HL-60 (cell line): ENCODE measurements at regions not wholly inside any gene's neighbourhood (a gene's known extent, or its start where the extent isn't known, plus 50 kb on each side); places are given as distances from the start of the nearest gene placed in this dataset.

Experiments used
- GABPA ChIP-seq: IDR thresholded peaks from 2 replicates; pipeline ENCODE4 v1.6.1; 2012; ENCODE audit warnings: low read depth
- POLR2AphosphoS5 ChIP-seq: IDR thresholded peaks from 2 replicates; pipeline ENCODE4 v1.6.1; 2012; ENCODE audit warnings: low read depth
- TF ChIP-seq, protein P1 (sequence below): IDR thresholded peaks from one replicate; pipeline ENCODE4 v1.5.1; 2011; ENCODE audit warnings: low read length, control low read depth, inconsistent platforms; ENCODE audit not compliant: insufficient read depth
- TF ChIP-seq, protein P2 (sequence below): IDR thresholded peaks from 2 replicates; pipeline ENCODE4 v1.6.1; 2012; ENCODE audit warnings: low read depth; ENCODE audit not compliant: insufficient replicate concordance

GRCh38 chr3:137409584-137409983 is 354.5 kb upstream of the SOX14 start:
- TF ChIP-seq, protein P1, sequence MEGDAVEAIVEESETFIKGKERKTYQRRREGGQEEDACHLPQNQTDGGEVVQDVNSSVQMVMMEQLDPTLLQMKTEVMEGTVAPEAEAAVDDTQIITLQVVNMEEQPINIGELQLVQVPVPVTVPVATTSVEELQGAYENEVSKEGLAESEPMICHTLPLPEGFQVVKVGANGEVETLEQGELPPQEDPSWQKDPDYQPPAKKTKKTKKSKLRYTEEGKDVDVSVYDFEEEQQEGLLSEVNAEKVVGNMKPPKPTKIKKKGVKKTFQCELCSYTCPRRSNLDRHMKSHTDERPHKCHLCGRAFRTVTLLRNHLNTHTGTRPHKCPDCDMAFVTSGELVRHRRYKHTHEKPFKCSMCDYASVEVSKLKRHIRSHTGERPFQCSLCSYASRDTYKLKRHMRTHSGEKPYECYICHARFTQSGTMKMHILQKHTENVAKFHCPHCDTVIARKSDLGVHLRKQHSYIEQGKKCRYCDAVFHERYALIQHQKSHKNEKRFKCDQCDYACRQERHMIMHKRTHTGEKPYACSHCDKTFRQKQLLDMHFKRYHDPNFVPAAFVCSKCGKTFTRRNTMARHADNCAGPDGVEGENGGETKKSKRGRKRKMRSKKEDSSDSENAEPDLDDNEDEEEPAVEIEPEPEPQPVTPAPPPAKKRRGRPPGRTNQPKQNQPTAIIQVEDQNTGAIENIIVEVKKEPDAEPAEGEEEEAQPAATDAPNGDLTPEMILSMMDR: no peak
- TF ChIP-seq POLR2AphosphoS5 (no peak), GABPA (no peak)
- TF ChIP-seq, protein P2, sequence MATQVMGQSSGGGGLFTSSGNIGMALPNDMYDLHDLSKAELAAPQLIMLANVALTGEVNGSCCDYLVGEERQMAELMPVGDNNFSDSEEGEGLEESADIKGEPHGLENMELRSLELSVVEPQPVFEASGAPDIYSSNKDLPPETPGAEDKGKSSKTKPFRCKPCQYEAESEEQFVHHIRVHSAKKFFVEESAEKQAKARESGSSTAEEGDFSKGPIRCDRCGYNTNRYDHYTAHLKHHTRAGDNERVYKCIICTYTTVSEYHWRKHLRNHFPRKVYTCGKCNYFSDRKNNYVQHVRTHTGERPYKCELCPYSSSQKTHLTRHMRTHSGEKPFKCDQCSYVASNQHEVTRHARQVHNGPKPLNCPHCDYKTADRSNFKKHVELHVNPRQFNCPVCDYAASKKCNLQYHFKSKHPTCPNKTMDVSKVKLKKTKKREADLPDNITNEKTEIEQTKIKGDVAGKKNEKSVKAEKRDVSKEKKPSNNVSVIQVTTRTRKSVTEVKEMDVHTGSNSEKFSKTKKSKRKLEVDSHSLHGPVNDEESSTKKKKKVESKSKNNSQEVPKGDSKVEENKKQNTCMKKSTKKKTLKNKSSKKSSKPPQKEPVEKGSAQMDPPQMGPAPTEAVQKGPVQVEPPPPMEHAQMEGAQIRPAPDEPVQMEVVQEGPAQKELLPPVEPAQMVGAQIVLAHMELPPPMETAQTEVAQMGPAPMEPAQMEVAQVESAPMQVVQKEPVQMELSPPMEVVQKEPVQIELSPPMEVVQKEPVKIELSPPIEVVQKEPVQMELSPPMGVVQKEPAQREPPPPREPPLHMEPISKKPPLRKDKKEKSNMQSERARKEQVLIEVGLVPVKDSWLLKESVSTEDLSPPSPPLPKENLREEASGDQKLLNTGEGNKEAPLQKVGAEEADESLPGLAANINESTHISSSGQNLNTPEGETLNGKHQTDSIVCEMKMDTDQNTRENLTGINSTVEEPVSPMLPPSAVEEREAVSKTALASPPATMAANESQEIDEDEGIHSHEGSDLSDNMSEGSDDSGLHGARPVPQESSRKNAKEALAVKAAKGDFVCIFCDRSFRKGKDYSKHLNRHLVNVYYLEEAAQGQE: no peak
